ENCODE measurements at regions not wholly inside any gene's neighbourhood (a gene's known extent, or its start where the extent isn't known, plus 50 kb on each side); places are given as distances from the start of the nearest gene placed in this dataset.

DNA sequence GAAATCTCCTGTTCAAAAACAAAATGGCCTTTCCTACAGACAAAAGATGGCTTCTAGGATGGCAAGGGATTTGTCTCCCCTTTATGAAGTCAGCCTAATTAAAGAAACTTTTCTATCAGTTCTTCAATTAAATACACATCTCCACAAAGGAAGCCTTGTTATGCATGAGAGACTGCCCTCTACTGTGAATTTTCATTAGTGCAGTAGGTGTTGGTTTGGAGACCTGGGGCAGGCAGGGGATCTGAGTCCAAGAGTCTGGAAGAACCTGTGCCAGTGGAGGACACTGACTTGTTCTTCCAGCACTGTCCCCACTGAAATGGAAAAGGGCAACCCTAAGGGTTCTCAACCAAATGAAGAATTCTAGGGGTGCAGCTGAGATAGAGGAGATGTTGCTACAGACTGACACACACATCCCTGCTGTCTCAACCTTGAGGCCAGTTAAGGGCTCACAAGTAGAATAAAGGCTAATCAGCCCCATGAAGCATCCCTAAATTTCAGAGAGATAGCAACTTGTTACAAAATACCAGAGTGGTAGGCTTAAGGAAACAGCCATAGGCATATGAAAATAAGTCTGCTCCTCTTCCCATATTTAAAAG lies 174.0 kb upstream of the PRICKLE2 start:
- DNase-seq (ENCODE audit: low read depth, low spot score): peak; percentile 77
- TF ChIP-seq, protein P1, sequence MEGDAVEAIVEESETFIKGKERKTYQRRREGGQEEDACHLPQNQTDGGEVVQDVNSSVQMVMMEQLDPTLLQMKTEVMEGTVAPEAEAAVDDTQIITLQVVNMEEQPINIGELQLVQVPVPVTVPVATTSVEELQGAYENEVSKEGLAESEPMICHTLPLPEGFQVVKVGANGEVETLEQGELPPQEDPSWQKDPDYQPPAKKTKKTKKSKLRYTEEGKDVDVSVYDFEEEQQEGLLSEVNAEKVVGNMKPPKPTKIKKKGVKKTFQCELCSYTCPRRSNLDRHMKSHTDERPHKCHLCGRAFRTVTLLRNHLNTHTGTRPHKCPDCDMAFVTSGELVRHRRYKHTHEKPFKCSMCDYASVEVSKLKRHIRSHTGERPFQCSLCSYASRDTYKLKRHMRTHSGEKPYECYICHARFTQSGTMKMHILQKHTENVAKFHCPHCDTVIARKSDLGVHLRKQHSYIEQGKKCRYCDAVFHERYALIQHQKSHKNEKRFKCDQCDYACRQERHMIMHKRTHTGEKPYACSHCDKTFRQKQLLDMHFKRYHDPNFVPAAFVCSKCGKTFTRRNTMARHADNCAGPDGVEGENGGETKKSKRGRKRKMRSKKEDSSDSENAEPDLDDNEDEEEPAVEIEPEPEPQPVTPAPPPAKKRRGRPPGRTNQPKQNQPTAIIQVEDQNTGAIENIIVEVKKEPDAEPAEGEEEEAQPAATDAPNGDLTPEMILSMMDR (IDR thresholded peaks at IDR 0.05; ENCODE audit: low read depth, low read length): peak; percentile 72
- in situ Hi-C loops (cut with HindIII; ENCODE audit: low sequenced_read_pairs): no loop called here

DNA sequence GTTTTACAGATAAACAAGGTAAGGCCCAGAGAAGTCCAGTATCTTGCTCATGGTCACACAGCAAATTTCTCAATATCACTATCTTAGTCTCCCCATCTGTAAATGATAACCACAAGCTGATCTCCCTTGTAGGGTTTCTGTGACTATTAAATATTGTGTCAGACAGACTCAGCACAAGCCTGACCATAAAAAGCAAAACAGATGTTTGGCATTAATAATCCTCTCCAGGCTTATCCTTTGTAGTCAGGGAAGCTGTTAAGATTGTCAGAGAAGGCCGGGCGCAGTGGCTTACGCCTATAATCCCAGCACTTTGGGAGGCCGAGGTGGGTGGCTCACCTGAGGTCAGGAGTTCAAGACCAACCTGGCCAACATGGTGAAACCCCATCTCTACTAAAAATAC lies 173.2 kb upstream of the PRICKLE2 start:
- in situ Hi-C loops (cut with HindIII; ENCODE audit: low sequenced_read_pairs): no loop called here
- DNase-seq (ENCODE audit: low read depth, low spot score): peak; percentile 23
- no peak overlapping the region for H3K4me3 ChIP-seq (ENCODE audit: low read depth, low read length)
- TF ChIP-seq, protein P1 (IDR thresholded peaks at IDR 0.05; ENCODE audit: low read depth, low read length): no peak

More for the DNA sequence above, 174.0 kb upstream of the PRICKLE2 start:
- no peak overlapping the region for H3K4me3 ChIP-seq (ENCODE audit: low read depth, low read length)

DNA sequence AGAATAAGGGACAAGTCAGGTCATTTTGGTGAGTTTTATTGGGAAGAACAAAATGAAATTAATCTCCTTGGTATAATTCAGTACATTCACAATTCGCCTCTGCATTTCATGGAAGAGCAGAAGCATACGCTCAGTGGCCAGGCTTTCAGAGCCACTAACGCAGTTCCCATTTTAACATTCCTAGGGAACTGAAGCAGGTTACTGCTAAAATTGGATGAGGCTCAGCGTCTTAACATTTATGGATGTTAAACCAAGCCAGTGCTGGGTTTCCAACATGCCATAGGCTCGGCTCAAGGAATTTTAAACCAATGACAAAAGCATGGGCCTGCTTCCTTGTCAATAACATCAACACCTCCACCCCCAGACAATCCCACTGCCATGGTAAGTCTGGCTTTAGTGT lies 172.7 kb upstream of the PRICKLE2 start:
- H3K4me3 ChIP-seq (ENCODE audit: low read depth, low read length): no peak overlapping the region
- DNase-seq (ENCODE audit: low read depth, low spot score): no peak
- in situ Hi-C loops (cut with HindIII; ENCODE audit: low sequenced_read_pairs): no loop called here
- TF ChIP-seq, protein P1 (IDR thresholded peaks at IDR 0.05; ENCODE audit: low read depth, low read length): no peak

DNA sequence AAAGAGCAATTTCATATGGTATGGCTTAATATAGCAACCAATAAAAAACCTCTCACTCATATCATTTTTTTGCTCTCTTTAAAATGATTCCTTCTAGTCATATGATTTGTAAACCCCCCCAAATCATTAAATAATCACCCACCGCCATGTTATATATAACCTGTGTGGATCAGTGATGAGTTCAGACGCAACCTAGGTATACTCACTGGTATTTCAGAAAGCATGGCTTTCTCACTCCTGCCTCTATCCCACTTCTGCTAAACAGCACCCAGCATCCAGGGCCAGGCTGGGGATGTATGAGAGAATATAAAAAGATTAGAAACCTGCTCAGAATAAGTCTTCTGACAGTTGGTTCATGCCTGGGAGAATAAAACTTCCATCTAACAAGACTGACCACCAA lies 172.3 kb upstream of the PRICKLE2 start:
- TF ChIP-seq, protein P1 (IDR thresholded peaks at IDR 0.05; ENCODE audit: low read depth, low read length): no peak
- in situ Hi-C loops (cut with HindIII; ENCODE audit: low sequenced_read_pairs): no loop called here
- H3K4me3 ChIP-seq (ENCODE audit: low read depth, low read length): no peak overlapping the region
- DNase-seq (ENCODE audit: low read depth, low spot score): no peak

DNA sequence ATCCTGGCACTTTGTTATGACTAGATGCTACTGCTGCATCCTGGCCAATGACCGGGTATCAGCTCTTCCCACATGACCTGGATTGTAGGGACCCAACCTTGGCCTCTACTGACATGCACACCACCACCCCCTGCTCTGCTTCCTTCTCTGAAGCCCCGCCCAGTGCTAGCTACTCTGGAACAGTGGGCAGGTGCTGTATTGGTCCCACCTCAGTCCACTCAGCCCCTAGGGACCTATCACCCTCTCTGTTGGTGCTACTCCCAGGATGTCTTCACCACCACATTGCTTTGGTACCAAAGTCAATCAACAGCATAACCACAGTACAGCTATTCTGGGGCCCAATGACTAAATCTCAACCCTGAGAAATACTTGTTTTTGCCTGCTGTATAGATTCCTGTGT lies 170.2 kb upstream of the PRICKLE2 start:
- no peak for DNase-seq (ENCODE audit: low read depth, low spot score)
- no peak overlapping the region for H3K4me3 ChIP-seq (ENCODE audit: low read depth, low read length)
- TF ChIP-seq, protein P1 (IDR thresholded peaks at IDR 0.05; ENCODE audit: low read depth, low read length): no peak
- in situ Hi-C loops (cut with HindIII; ENCODE audit: low sequenced_read_pairs): no loop called here

DNA sequence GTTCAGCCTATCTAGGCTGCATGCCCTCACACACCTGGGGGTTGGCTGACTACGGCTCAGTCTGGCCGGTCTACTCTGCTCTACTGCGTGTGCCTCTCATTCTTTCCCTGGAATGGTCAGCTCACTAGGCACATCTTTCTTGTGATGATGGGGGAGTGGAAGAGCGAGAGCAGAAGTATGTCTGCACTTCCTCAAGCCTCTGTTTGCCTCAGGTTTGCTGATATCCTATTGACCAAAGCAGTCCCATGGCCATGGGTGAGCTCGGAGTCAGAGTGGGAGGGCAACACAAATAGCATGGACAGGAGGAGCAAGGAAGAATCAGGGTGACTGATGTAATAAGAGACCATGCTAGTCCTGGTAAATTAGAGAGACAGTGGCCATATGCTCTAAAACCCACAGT lies 167.9 kb upstream of the PRICKLE2 start:
- in situ Hi-C loops (cut with HindIII; ENCODE audit: low sequenced_read_pairs): no loop called here
- DNase-seq (ENCODE audit: low read depth, low spot score): no peak
- no peak overlapping the region for H3K4me3 ChIP-seq (ENCODE audit: low read depth, low read length)
- TF ChIP-seq, protein P1 (IDR thresholded peaks at IDR 0.05; ENCODE audit: low read depth, low read length): no peak

Measured in astrocyte of the spinal cord (primary cell).